NCI-H2171 treated with DMSO at 0.1 percent for 48 hours (cell line): ENCODE measurements at regions not wholly inside any gene's neighbourhood (a gene's known extent, or its start where the extent isn't known, plus 50 kb on each side); places are given as distances from the start of the nearest gene placed in this dataset.
"Not testable (repeated sequence)": the region's sequence is repeated elsewhere in the genome, so short reads cannot be mapped to it uniquely, and the experiment has no call there.

Experiments
- DNase-seq: peaks from one replicate; lab custom pipeline; 2025; lab: John Stamatoyannopoulos, UW

DNA sequence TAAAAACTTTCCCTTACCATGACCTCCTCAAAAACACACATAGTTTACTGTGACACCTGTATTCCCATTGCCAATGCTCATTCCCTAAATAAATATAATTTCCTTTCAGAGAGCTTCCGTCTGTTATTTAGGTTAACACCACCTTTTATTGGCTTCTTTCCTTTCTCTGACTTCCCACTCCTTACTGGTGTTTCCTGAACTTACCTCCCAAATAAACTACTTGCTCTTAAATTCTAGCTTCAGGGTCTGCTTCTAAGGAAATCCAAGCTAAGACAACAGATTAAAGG, 67.4 kb upstream of the ZNF746 start:
- no peak for DNase-seq

DNA sequence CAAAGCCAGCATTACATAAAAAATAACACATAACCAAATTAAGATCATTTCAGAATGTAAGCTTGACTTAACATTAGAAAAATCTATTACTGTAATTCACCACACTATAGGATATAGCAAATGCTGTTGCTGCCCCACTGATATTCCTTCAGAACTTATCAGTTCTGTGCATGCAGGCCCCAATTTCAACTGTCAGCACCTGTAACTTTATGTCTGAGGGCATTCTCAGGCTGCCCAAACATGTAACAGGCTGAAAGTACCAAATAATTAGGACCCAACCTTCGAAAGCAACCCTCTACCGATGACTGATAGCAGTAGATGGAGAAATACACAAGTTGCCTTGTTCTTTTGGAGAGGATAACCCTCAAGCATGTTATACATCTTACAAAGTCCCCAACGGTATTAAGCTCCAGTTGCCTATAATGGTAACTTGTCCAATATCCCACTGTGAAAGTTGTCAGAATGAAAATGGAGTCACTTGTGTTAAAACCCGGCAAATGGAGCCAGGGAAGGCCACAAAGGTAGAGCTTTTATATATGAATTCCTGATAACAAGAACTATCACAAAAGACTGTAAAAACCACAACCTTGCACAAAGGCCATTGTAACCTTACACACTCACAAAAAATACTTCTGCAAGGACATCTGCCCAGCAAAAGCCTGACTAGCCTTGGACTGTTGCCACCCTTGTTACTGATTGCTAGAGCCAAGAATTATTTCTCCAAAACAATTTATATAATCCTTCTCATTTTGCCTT, 66.9 kb upstream of the ZNF746 start:
- no peak for DNase-seq

GRCh38 chr7:149562602-149563001, 65.0 kb upstream of the ZNF746 start:
- DNase-seq, result no peak

DNA sequence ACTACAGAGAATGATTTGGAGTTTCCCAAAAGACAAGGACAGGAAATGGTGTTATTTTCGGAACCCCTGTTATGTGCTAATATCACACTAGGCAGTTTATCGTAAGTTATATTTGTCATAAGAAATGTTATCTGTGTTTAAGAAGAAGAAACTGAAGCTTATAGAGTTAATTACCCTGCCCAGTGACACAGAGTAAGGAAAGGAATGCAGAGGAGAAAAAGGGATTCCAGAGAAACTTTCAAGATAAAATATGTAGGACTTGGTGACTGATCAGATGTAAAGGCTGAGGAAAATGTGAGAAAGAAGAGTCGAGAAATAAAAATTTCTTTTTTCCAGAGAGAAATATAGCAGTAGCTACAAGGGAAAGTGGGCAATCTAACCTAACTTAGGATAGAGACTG, 63.5 kb upstream of the ZNF746 start:
- DNase-seq, result no peak

- no peak for DNase-seq
Observed at GRCh38 chr7:149559711-149560110, 62.1 kb upstream of the ZNF746 start.

- no peak for DNase-seq
Observed at GRCh38 chr7:149558149-149558861, 60.7 kb upstream of the ZNF746 start.

DNA sequence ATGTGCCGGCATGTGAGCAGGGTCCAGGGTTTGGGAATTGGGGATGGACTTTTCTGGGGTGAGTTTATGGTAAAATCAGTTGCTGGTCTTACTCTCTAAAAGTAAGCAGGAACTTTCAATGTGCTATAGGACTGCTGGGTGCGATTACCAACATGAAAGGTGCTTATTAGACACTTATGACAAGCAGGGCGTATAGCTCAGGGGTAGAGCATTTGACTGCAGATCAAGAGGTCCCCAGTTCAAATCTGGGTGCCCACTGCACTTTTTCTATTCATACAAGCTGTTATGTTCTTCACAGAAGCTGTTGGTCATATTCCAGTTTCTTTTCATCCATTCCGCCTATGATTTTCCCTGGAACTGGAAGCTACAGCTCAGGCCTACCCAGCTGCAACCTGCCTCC, 58.9 kb upstream of the ZNF746 start:
- DNase-seq, result not testable (repeated sequence)

- not testable (repeated sequence) for DNase-seq
Observed at GRCh38 chr7:149554821-149555220, 57.2 kb upstream of the ZNF746 start.

- DNase-seq, result not testable (repeated sequence)
Observed at GRCh38 chr7:149553991-149554390, 56.4 kb upstream of the ZNF746 start.

DNA sequence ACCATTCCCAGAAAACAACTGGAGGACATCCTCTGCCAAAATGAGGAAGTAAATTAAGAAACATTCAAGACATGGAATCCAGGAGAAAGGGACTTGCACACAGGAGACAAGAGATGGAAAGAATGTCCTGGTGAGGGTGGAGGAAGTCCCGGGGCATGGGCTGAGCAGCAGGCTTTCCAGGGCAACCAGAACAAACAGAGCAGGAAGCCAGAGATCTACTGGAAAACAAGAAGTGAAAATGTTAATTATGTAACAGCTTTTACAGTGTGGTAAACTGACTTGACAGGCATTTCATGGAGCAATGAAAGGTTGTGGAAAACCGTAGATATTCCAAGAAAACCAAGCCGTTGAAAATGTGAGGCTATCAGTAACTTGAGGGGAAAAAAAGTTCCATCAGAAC, 55.2 kb upstream of the ZNF746 start:
- DNase-seq, result no peak
